HCT116 (cell line): ENCODE measurements at regions not wholly inside any gene's neighbourhood (a gene's known extent, or its start where the extent isn't known, plus 50 kb on each side); places are given as distances from the start of the nearest gene placed in this dataset.

Experiments
- ATAC-seq: fragments of 200-7000 bp; cut with Tn5 transposase; 2 replicates; pipeline ENCODE4 v1.9.1; 2020; ENCODE audit warnings: mild to moderate bottlenecking, moderate library complexity
- BruUV-seq: library from RNA; stranded (reverse); fragments of 400-500 nt; replicated peaks from 2 replicates; lab custom pipeline; 2021; lab: Mats Ljungman, UMichigan
- CTCF ChIA-PET: fragments of 300-600 bp; sonication (Branson Sonifier 250); formaldehyde crosslinking; loops from one replicate; lab custom pipeline; 2021; ENCODE audit warnings: antibody characterized with exemption; lab: Charles Lee
- POLR2A ChIA-PET: fragments of 300-600, 350-600 bp; sonication (Branson Sonifier 250); formaldehyde crosslinking; loops from one replicate; lab custom pipeline; 2021; ENCODE audit warnings: antibody characterized with exemption; lab: Charles Lee
- RAD21 ChIA-PET, 2 experiments: fragments of 300-600 bp; sonication (Branson Sonifier 250); formaldehyde crosslinking; loops; one replicate each; lab custom pipeline; 2023; ENCODE audit warnings: low total read pairs in 2 of 2; ENCODE audit not compliant: uncharacterized antibody in 2 of 2, unreplicated experiment in 2 of 2, low non-redundant PET in 1 of 2; lab: Charles Lee
- DNase-seq: peaks from one replicate; pipeline ENCODE4 v3.0.0-alpha.2; 2010; ENCODE audit warnings: low read depth, low spot score
- H2AFZ ChIP-seq: fragments of 200-600 bp; shearing (Covaris generic), sonication (generic); 2 replicates; pipeline ENCODE4 v1.6.1; 2017; ENCODE audit warnings: low read depth, mixed run types, mixed read lengths, antibody characterized with exemption, low read length; ENCODE audit not compliant: poor library complexity, severe bottlenecking
- H3K27ac ChIP-seq: 2 replicates; pipeline ENCODE4 v1.5.1; 2012; ENCODE audit warnings: low read depth, low read length
- H3K27me3 ChIP-seq: fragments of 200-600 bp; sonication (generic); 2 replicates; pipeline ENCODE4 v1.6.1; 2016; ENCODE audit warnings: mixed run types, low read length, mixed read lengths; ENCODE audit not compliant: insufficient read depth
- H3K36me3 ChIP-seq, 2 experiments: fragments of 200-500 bp in 1 of 2; fragments of 200-600 bp in 1 of 2; sonication (Bioruptor generic) in 1 of 2; sonication (generic) in 1 of 2; 2 replicates each; pipeline versions ENCODE4 v1.5.1 to v1.6.1; 2014 to 2016; ENCODE audit warnings: low read length in 2 of 2, inconsistent platforms in 1 of 2, mixed read lengths in 1 of 2, mixed run types in 1 of 2; ENCODE audit not compliant: insufficient read depth in 2 of 2, control insufficient read depth in 1 of 2
- H3K4me1 ChIP-seq, 2 experiments: fragments of 200-600 bp in 1 of 2; sonication (generic) in 1 of 2; 2 replicates each; pipeline versions ENCODE4 v1.5.1 to v1.6.1; 2012 to 2017; ENCODE audit warnings: low read length in 2 of 2, inconsistent platforms in 1 of 2, mild to moderate bottlenecking in 1 of 2, mixed read lengths in 1 of 2, mixed run types in 1 of 2, moderate library complexity in 1 of 2; ENCODE audit not compliant: insufficient read depth in 2 of 2, control insufficient read depth in 1 of 2
- H3K4me2 ChIP-seq: fragments of 200-600 bp; sonication (generic); 2 replicates; pipeline ENCODE4 v1.6.1; 2017; ENCODE audit warnings: mixed run types, low read length, mixed read lengths
- H3K4me3 ChIP-seq, 2 experiments: fragments of 200-600 bp in 1 of 2; sonication (generic) in 1 of 2; replicated peaks in 1 of 2; 2 replicates each; pipeline ENCODE4 v1.5.1; 2011 to 2016; ENCODE audit warnings: low read length in 2 of 2, control low read depth in 1 of 2, low read depth in 1 of 2, mild to moderate bottlenecking in 1 of 2, mixed read lengths in 1 of 2, mixed run types in 1 of 2
- H3K79me2 ChIP-seq: fragments of 200-600 bp; sonication (generic); 2 replicates; pipeline ENCODE4 v1.6.1; 2017; ENCODE audit warnings: mild to moderate bottlenecking, mixed run types, low read length, moderate library complexity, mixed read lengths; ENCODE audit not compliant: insufficient read depth
- H3K9ac ChIP-seq: fragments of 200-600 bp; sonication (generic); 2 replicates; pipeline ENCODE4 v1.6.1; 2016; ENCODE audit warnings: low read length, mixed read lengths
- H3K9me2 ChIP-seq: fragments of 200-600 bp; sonication (generic), shearing (Covaris generic); 2 replicates; pipeline ENCODE4 v1.6.1; 2017; ENCODE audit warnings: mixed run types, mild to moderate bottlenecking, moderate library complexity; ENCODE audit not compliant: insufficient read depth
- H3K9me3 ChIP-seq, 2 experiments: fragments of 200-500 bp in 1 of 2; fragments of 200-600 bp in 1 of 2; sonication (Bioruptor generic) in 1 of 2; sonication (generic) in 1 of 2; 2 replicates each; pipeline ENCODE4 v1.6.1; 2014 to 2017; ENCODE audit warnings: low read length in 2 of 2, mixed read lengths in 2 of 2, inconsistent platforms in 1 of 2, low read depth in 1 of 2, mild to moderate bottlenecking in 1 of 2, mixed run types in 1 of 2, moderate library complexity in 1 of 2; ENCODE audit not compliant: control insufficient read depth in 1 of 2, insufficient read depth in 1 of 2
- H4K20me1 ChIP-seq: fragments of 200-600 bp; sonication (generic), shearing (Covaris generic); 2 replicates; pipeline ENCODE4 v1.6.1; 2017; ENCODE audit warnings: mixed run types, mild to moderate bottlenecking, moderate library complexity; ENCODE audit not compliant: insufficient read depth
- ATF3 ChIP-seq: IDR thresholded peaks from 2 replicates; pipeline ENCODE4 v1.6.1; 2012
- CEBPB ChIP-seq: IDR thresholded peaks from 2 replicates; pipeline ENCODE4 v1.6.1; 2012; ENCODE audit warnings: low read depth
- CTCF ChIP-seq, 3 experiments: fragments of 200-600 bp in 1 of 3; sonication (generic) in 1 of 3; IDR thresholded peaks in 2 of 3; conservative IDR thresholded peaks in 1 of 3; 2 replicates each; pipeline ENCODE4 v1.5.1; 2012 to 2017; ENCODE audit warnings: low read depth in 2 of 3, low read length in 2 of 3, antibody characterized with exemption in 1 of 3, borderline replicate concordance in 1 of 3, control low read depth in 1 of 3, mild to moderate bottlenecking in 1 of 3, mixed read lengths in 1 of 3, mixed run types in 1 of 3, moderate library complexity in 1 of 3; ENCODE audit not compliant: insufficient read depth in 1 of 3
- EZH2phosphoT487 ChIP-seq: fragments of 200-600 bp; IDR thresholded peaks from 2 replicates; pipeline ENCODE4 v1.6.1; 2018; ENCODE audit warnings: antibody characterized with exemption, borderline replicate concordance
- JUND ChIP-seq: IDR thresholded peaks from 2 replicates; pipeline ENCODE4 v1.6.1; 2012
- MAX ChIP-seq: IDR thresholded peaks from 2 replicates; pipeline ENCODE4 v1.6.1; 2012
- POLR2AphosphoS5 ChIP-seq: IDR thresholded peaks from 2 replicates; pipeline ENCODE4 v1.6.1; 2011; ENCODE audit warnings: mild to moderate bottlenecking, low read depth, low read length, moderate library complexity
- RAD21 ChIP-seq: IDR thresholded peaks from 2 replicates; pipeline ENCODE4 v1.6.1; 2012; ENCODE audit warnings: low read depth, mild to moderate bottlenecking
- REST ChIP-seq: IDR thresholded peaks from 2 replicates; pipeline ENCODE4 v1.6.1; 2012; ENCODE audit warnings: low read depth
- SIN3A ChIP-seq: IDR thresholded peaks from 2 replicates; pipeline ENCODE4 v1.6.1; 2012; ENCODE audit warnings: low read depth
- SP1 ChIP-seq: IDR thresholded peaks from 2 replicates; pipeline ENCODE4 v1.6.1; 2012; ENCODE audit warnings: low read depth
- SRF ChIP-seq: IDR thresholded peaks from 2 replicates; pipeline ENCODE4 v1.6.1; 2012; ENCODE audit warnings: low read depth
- TCF7L2 ChIP-seq: IDR thresholded peaks from 2 replicates; pipeline ENCODE4 v1.7.0; 2011; ENCODE audit warnings: borderline replicate concordance, inconsistent platforms; ENCODE audit not compliant: insufficient read depth, insufficient read length; ENCODE audit errors: extremely low read depth
- ZFX ChIP-seq: fragments of 450-650 bp; IDR thresholded peaks from 2 replicates; pipeline ENCODE4 v1.6.1; 2017
- intact Hi-C: fragments of 100-400 bp; cut with micrococcal nuclease; formaldehyde crosslinking; loops from 2 replicates; pipeline ENCODE4 v1.10.0; 2022
- TF ChIP-seq, protein P1 (sequence below): IDR thresholded peaks from 2 replicates; pipeline ENCODE4 v1.6.1; 2011; ENCODE audit warnings: mild to moderate bottlenecking, low read length, moderate library complexity; ENCODE audit not compliant: insufficient replicate concordance; ENCODE audit errors: extremely low read depth

DNA sequence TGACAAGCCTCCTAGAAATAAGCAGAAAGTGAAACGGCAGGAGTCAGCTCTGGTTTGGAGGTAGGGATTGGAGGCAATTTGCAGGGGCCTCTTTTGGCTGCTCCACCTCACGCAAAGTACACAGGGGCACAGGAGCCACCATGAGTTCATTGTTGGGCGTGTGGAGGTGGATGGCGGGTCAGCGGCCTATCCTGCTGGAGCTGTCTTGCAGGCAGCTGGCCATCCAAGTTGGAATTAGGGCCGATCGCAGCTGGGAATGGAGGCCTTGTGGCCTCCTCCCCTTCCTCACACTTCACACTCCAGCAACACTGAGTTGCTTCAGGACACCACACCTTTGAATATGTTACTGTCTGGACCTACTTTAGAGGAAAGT lies 171.5 kb downstream of the MYCN start:
- intact Hi-C loops: no loop called here
- DNase-seq: no peak
- Histone ChIP-seq H3K9me3 (no peaks in the 10 kb centered on the region), H3K9me2 (no peaks in the 10 kb centered on the region), H3K4me2 (no peak overlapping the region), H3K79me2 (no peaks in the 10 kb centered on the region), H3K27me3 (no peaks in the 10 kb centered on the region), H4K20me1 (no peaks in the 10 kb centered on the region), H3K27ac (no peak overlapping the region), H3K4me3 (no peak overlapping the region), H3K4me1 (no peaks in the 10 kb centered on the region), H3K9ac (no peak overlapping the region), H3K36me3 (no peaks in the 10 kb centered on the region), H2AFZ (no peak overlapping the region)
- ATAC-seq: no peak
- RAD21 ChIA-PET: no interaction called here
- no TSS peak for BruUV-seq
- CTCF ChIA-PET: no interaction called here
- POLR2A ChIA-PET: no interaction called here
- TF ChIP-seq TCF7L2: no peak
- TF ChIP-seq EZH2phosphoT487: no peak
- no peak for TF ChIP-seq CEBPB
- no peak for TF ChIP-seq MAX
- no peak for TF ChIP-seq ATF3
- TF ChIP-seq POLR2AphosphoS5: no peak
- TF ChIP-seq, protein P1, sequence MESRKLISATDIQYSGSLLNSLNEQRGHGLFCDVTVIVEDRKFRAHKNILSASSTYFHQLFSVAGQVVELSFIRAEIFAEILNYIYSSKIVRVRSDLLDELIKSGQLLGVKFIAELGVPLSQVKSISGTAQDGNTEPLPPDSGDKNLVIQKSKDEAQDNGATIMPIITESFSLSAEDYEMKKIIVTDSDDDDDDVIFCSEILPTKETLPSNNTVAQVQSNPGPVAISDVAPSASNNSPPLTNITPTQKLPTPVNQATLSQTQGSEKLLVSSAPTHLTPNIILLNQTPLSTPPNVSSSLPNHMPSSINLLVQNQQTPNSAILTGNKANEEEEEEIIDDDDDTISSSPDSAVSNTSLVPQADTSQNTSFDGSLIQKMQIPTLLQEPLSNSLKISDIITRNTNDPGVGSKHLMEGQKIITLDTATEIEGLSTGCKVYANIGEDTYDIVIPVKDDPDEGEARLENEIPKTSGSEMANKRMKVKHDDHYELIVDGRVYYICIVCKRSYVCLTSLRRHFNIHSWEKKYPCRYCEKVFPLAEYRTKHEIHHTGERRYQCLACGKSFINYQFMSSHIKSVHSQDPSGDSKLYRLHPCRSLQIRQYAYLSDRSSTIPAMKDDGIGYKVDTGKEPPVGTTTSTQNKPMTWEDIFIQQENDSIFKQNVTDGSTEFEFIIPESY: no peak
- no peak for TF ChIP-seq SRF
- TF ChIP-seq JUND: no peak
- TF ChIP-seq SIN3A: no peak
- no peak for TF ChIP-seq CTCF (IDR thresholded peaks at IDR 0.05 in 2 of 3, conservative IDR thresholded peaks at IDR 0.05 in 1 of 3; ENCODE audit: borderline replicate concordance in 1 of 3, insufficient read depth in 1 of 3, low read depth in 2 of 3, low read length in 2 of 3)
- TF ChIP-seq ZFX: no peak
- no peak for TF ChIP-seq REST
- TF ChIP-seq RAD21: no peak
- TF ChIP-seq SP1: no peak
- TF ChIP-seq, all 23 proteins: peak for 0
